ENCODE measurements at regions not wholly inside any gene's neighbourhood (a gene's known extent, or its start where the extent isn't known, plus 50 kb on each side); places are given as distances from the start of the nearest gene placed in this dataset.

- no peak for DNase-seq
Measured at GRCh38 chr1:38275960-38276359, 229.4 kb upstream of the POU3F1 start.

GRCh38 chr1:38274974-38275373, 228.4 kb upstream of the POU3F1 start:
- DNase-seq: no peak

- DNase-seq: no peak
Measured at GRCh38 chr1:38273196-38273804, 226.7 kb upstream of the POU3F1 start.

GRCh38 chr1:38272515-38272914, 225.9 kb upstream of the POU3F1 start:
- DNase-seq: no peak

- DNase-seq: no peak
Measured at GRCh38 chr1:38270849-38271633, 224.4 kb upstream of the POU3F1 start.

GRCh38 chr1:38269923-38270848, 223.6 kb upstream of the POU3F1 start:
- DNase-seq: no peak

GRCh38 chr1:38268226-38268625, 221.6 kb upstream of the POU3F1 start:
- no peak for DNase-seq

GRCh38 chr1:38267037-38268036, 220.7 kb upstream of the POU3F1 start:
- no peak for DNase-seq

GRCh38 chr1:38266197-38266520, 219.6 kb upstream of the POU3F1 start:
- no peak for DNase-seq

- DNase-seq: peak; percentile 3
Measured at GRCh38 chr1:38265293-38266196, 219.0 kb upstream of the POU3F1 start.

GRCh38 chr1:38263438-38263837, 216.8 kb upstream of the POU3F1 start:
- no peak for DNase-seq

- DNase-seq: no peak
Measured at GRCh38 chr1:38261574-38261973, 215.0 kb upstream of the POU3F1 start.

- DNase-seq: no peak
Measured at GRCh38 chr1:38258085-38258627, 211.6 kb upstream of the POU3F1 start.

GRCh38 chr1:38257374-38257773, 210.8 kb upstream of the POU3F1 start:
- no peak for DNase-seq

GRCh38 chr1:38256072-38256471, 209.5 kb upstream of the POU3F1 start:
- DNase-seq: no peak

GRCh38 chr1:38253314-38253713, 206.7 kb upstream of the POU3F1 start:
- DNase-seq: no peak

- DNase-seq: no peak
Measured at GRCh38 chr1:38250356-38250755, 203.8 kb upstream of the POU3F1 start.

- DNase-seq: no peak
Measured at GRCh38 chr1:38249001-38249400, 202.4 kb upstream of the POU3F1 start.

- peak; percentile 21 for DNase-seq
Measured at GRCh38 chr1:38246955-38247952, 200.7 kb upstream of the POU3F1 start.

All from fibroblast of upper back skin (primary cell).